Spinal cord (tissue), 9 donors: ENCODE measurements at regions not wholly inside any gene's neighbourhood (a gene's known extent, or its start where the extent isn't known, plus 50 kb on each side); places are given as distances from the start of the nearest gene placed in this dataset.

ENCODE experiments used
- DNase-seq, 6 donors: peaks; one replicate each; pipeline versions ENCODE4 v3.0.0 to v3.0.0-alpha.2; 2013 to 2015; ENCODE audit warnings: low spot score in 6 of 6, low read depth in 4 of 6
- H3K27ac ChIP-seq: one replicate; pipeline ENCODE4 v1.5.1; 2013; ENCODE audit warnings: low read depth, low read length, control low read depth
- H3K27me3 ChIP-seq: one replicate; pipeline ENCODE4 v1.6.1; 2013; ENCODE audit warnings: low read length; ENCODE audit not compliant: control insufficient read depth, insufficient read depth
- H3K36me3 ChIP-seq: one replicate; pipeline ENCODE4 v1.6.1; 2013; ENCODE audit warnings: low read length; ENCODE audit not compliant: control insufficient read depth, insufficient read depth
- H3K4me1 ChIP-seq: one replicate; pipeline ENCODE4 v1.6.1; 2013; ENCODE audit warnings: low read length; ENCODE audit not compliant: control insufficient read depth, insufficient read depth
- H3K4me3 ChIP-seq: one replicate; pipeline ENCODE4 v1.5.1; 2013; ENCODE audit warnings: low read depth, low read length, control low read depth
- H3K9me3 ChIP-seq: one replicate; pipeline ENCODE4 v1.6.1; 2013; ENCODE audit warnings: low read length; ENCODE audit not compliant: control insufficient read depth, insufficient read depth
- WGBS: methylation state at CpG from one replicate; pipeline ENCODE4 v1.1.5; 2013; ENCODE audit warnings: missing lambda C conversion rate; ENCODE audit not compliant: insufficient coverage; 5-methylcytosine and 5-hydroxymethylcytosine counted together
- donor health status: healthy.

DNA sequence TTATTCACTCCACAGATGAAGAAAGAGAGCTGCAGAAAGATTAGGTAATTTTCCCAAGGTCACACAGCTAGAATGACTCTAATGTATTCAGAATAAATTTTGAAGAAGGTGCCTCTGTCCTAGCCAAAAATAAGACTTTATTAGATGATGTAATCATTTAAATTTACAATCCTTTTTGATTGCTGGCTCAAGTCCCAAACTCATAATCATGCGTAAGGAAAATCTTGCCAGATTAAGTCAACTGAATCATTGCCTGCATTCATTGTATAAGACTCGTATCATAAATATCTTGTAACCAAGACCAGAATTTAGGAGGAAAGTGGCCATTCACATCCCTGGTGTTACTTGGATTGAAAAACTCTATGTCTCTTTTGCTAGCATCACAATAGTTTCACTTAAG, 53.1 kb upstream of the STK39 start:
- H3K36me3 ChIP-seq, result no peaks in the 10 kb centered on the region
- no peaks in the 10 kb centered on the region for H3K4me1 ChIP-seq
- WGBS, result 80% methylated on average over 1 of the region's 2 CpGs
- DNase-seq, result peak in 2 of 6 donors; percentile 10 to 28
- H3K27me3 ChIP-seq, result no peaks in the 10 kb centered on the region
- no peak overlapping the region for H3K27ac ChIP-seq
- no peak overlapping the region for H3K4me3 ChIP-seq
- H3K9me3 ChIP-seq, result no peaks in the 10 kb centered on the region

GRCh38 chr2:168304024-168304681, 56.8 kb upstream of the STK39 start:
- no peak for DNase-seq
- no peaks in the 10 kb centered on the region for H3K27me3 ChIP-seq
- no peak overlapping the region for H3K27ac ChIP-seq
- 100% methylated on average over 2 of the region's 3 CpGs for WGBS
- H3K9me3 ChIP-seq, result peaks cover 1% of the 10 kb centered on the region
- H3K4me3 ChIP-seq, result no peak overlapping the region
- no peaks in the 10 kb centered on the region for H3K36me3 ChIP-seq
- no peaks in the 10 kb centered on the region for H3K4me1 ChIP-seq

DNA sequence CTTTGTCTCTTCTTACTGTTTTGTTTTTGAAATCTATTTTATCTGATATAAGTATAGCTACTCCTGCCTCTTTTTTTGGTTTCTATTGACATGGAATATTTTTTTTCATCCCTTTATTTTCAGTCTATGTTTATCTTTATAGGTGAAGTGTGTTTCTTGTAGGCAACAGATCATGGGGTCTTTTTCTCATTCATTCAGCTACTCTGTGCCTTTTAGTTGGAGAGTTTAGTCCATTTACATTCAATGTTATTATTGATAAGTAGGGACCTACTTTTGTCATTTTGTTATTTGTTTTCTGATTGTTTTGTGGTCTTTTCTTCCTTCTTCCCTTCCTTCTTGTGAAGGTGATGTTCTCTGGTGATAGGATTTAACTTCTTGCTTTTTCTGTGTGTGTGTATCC, 60.0 kb upstream of the STK39 start:
- Histone ChIP-seq H3K4me3 (no peak overlapping the region), H3K9me3 (peaks cover 2% of the 10 kb centered on the region), H3K27me3 (no peaks in the 10 kb centered on the region), H3K27ac (no peak overlapping the region), H3K36me3 (no peaks in the 10 kb centered on the region), H3K4me1 (no peaks in the 10 kb centered on the region)
- no peak for DNase-seq

DNA sequence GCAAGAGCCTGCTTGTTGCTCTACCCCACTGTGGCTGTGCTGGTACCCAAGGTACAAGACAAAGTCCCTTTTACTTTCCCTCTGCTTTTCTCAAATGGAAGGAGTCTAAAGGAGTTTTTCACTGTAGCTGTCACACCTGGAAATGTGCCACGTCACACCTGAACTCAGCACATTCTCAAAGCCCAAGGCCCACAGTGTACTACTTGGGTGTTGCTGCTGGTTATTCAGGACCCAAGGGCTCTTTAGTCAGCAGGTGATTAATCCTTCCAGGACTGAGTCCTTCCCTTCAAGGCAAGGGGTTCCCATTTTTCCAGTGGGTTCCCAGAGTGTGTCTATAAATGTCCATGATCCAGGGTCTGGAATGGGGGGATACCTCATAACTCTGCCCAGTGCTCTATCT, 63.2 kb upstream of the STK39 start:
- Histone ChIP-seq H3K4me3 (no peak overlapping the region), H3K36me3 (no peaks in the 10 kb centered on the region), H3K9me3 (peaks cover 5% of the 10 kb centered on the region), H3K4me1 (no peaks in the 10 kb centered on the region), H3K27me3 (no peaks in the 10 kb centered on the region), H3K27ac (no peak overlapping the region)
- WGBS, result no CpG with 5 or more reads among the region's 1 CpG
- DNase-seq, result no peak

- 47% methylated on average over 2 of the region's 2 CpGs for WGBS
- DNase-seq, result peak in 2 of 6 donors; percentile 33 to 57
Measured at GRCh38 chr2:168311261-168311910, 64.0 kb upstream of the STK39 start.

GRCh38 chr2:168312036-168312822, 64.8 kb upstream of the STK39 start:
- no peak overlapping the region for H3K27ac ChIP-seq
- DNase-seq, result peak in 1 of 6 donors; percentile 53
- H3K4me1 ChIP-seq, result no peaks in the 10 kb centered on the region
- no CpG with 5 or more reads among the region's 1 CpG for WGBS
- no peaks in the 10 kb centered on the region for H3K27me3 ChIP-seq
- no peaks in the 10 kb centered on the region for H3K36me3 ChIP-seq
- no peak overlapping the region for H3K4me3 ChIP-seq
- peaks cover 4% of the 10 kb centered on the region for H3K9me3 ChIP-seq

More at GRCh38 chr2:168311261-168311910, 64.0 kb upstream of the STK39 start:
- Histone ChIP-seq H3K27ac (no peak overlapping the region), H3K4me3 (no peak overlapping the region), H3K27me3 (no peaks in the 10 kb centered on the region), H3K4me1 (no peaks in the 10 kb centered on the region), H3K9me3 (peaks cover 5% of the 10 kb centered on the region), H3K36me3 (no peaks in the 10 kb centered on the region)

- H3K27me3 ChIP-seq, result no peaks in the 10 kb centered on the region
- H3K9me3 ChIP-seq, result peaks cover 4% of the 10 kb centered on the region
- H3K27ac ChIP-seq, result no peak overlapping the region
- WGBS, result 88% methylated on average over 1 of the region's 1 CpG
- no peaks in the 10 kb centered on the region for H3K36me3 ChIP-seq
- no peaks in the 10 kb centered on the region for H3K4me1 ChIP-seq
- DNase-seq, result no peak
- no peak overlapping the region for H3K4me3 ChIP-seq
Measured at GRCh38 chr2:168314236-168314635, 66.8 kb upstream of the STK39 start.

GRCh38 chr2:168315331-168316072, 68.1 kb upstream of the STK39 start:
- WGBS, result 100% methylated on average over 2 of the region's 4 CpGs
- H3K4me3 ChIP-seq, result no peak overlapping the region
- no peaks in the 10 kb centered on the region for H3K27me3 ChIP-seq
- H3K27ac ChIP-seq, result no peak overlapping the region
- no peak for DNase-seq
- no peaks in the 10 kb centered on the region for H3K4me1 ChIP-seq
- H3K36me3 ChIP-seq, result no peaks in the 10 kb centered on the region
- H3K9me3 ChIP-seq, result peaks cover 2% of the 10 kb centered on the region

- Histone ChIP-seq H3K36me3 (no peaks in the 10 kb centered on the region), H3K4me1 (no peaks in the 10 kb centered on the region), H3K9me3 (peaks cover 2% of the 10 kb centered on the region), H3K27ac (no peak overlapping the region), H3K27me3 (no peaks in the 10 kb centered on the region), H3K4me3 (no peak overlapping the region)
- DNase-seq, result peak in 1 of 6 donors; percentile 26
Measured at GRCh38 chr2:168316073-168316440, 68.7 kb upstream of the STK39 start.
